Muscle layer of duodenum (tissue), 2 donors: ENCODE measurements at regions not wholly inside any gene's neighbourhood (a gene's known extent, or its start where the extent isn't known, plus 50 kb on each side); places are given as distances from the start of the nearest gene placed in this dataset.

Experiments used
- H3K27ac ChIP-seq: one replicate; pipeline ENCODE4 v1.7.0; 2013; ENCODE audit warnings: mild to moderate bottlenecking, low read length
- H3K27me3 ChIP-seq: one replicate; pipeline ENCODE4 v1.7.0; 2013; ENCODE audit warnings: low read depth, mild to moderate bottlenecking, control low read depth, low read length
- H3K36me3 ChIP-seq, 2 donors: one replicate each; pipeline ENCODE4 v1.7.0; 2013; ENCODE audit warnings: low read length in 2 of 2, control low read depth in 1 of 2, mild to moderate bottlenecking in 1 of 2; ENCODE audit not compliant: insufficient read depth in 2 of 2, control insufficient read depth in 1 of 2
- H3K4me1 ChIP-seq, 2 donors: one replicate each; pipeline ENCODE4 v1.7.0; 2013; ENCODE audit warnings: low read length in 2 of 2, mild to moderate bottlenecking in 2 of 2, control low read depth in 1 of 2, moderate library complexity in 1 of 2; ENCODE audit not compliant: insufficient read depth in 2 of 2, control insufficient read depth in 1 of 2
- H3K4me3 ChIP-seq, 2 donors: one replicate each; pipeline ENCODE4 v1.7.0; 2013; ENCODE audit warnings: low read length in 2 of 2, low read depth in 1 of 2, mild to moderate bottlenecking in 1 of 2
- H3K9me3 ChIP-seq, 2 donors: one replicate each; pipeline ENCODE4 v1.7.0; 2013; ENCODE audit warnings: low read length in 2 of 2, control low read depth in 1 of 2, mild to moderate bottlenecking in 1 of 2; ENCODE audit not compliant: control insufficient read depth in 1 of 2
- donor health status: healthy.

GRCh38 chr2:200013906-200014305 lies 58.5 kb downstream of the MAIP1 start:
- Histone ChIP-seq H3K27me3 (no peaks in the 10 kb centered on the region), H3K4me3 (no peak overlapping the region), H3K9me3 (no peaks in the 10 kb centered on the region)

GRCh38 chr2:200021449-200022114 lies 66.2 kb downstream of the MAIP1 start:
- Histone ChIP-seq H3K36me3 (no peaks in the 10 kb centered on the region), H3K4me1 (no peaks in the 10 kb centered on the region), H3K9me3 (no peaks in the 10 kb centered on the region), H3K27me3 (no peaks in the 10 kb centered on the region), H3K27ac (no peak overlapping the region), H3K4me3 (no peak overlapping the region)

More at GRCh38 chr2:200013906-200014305, 58.5 kb downstream of the MAIP1 start:
- no peaks in the 10 kb centered on the region for H3K36me3 ChIP-seq
- no peaks in the 10 kb centered on the region for H3K4me1 ChIP-seq
- H3K27ac ChIP-seq = no peak overlapping the region

- no peaks in the 10 kb centered on the region for H3K36me3 ChIP-seq
- H3K4me1 ChIP-seq = no peaks in the 10 kb centered on the region
- no peak overlapping the region for H3K4me3 ChIP-seq
- no peaks in the 10 kb centered on the region for H3K9me3 ChIP-seq
- H3K27ac ChIP-seq = no peak overlapping the region
- H3K27me3 ChIP-seq = no peaks in the 10 kb centered on the region
Measured at GRCh38 chr2:200022511-200022910, 67.1 kb downstream of the MAIP1 start.

- Histone ChIP-seq H3K36me3 (no peaks in the 10 kb centered on the region), H3K4me1 (no peaks in the 10 kb centered on the region), H3K27me3 (no peaks in the 10 kb centered on the region), H3K27ac (no peak overlapping the region), H3K4me3 (no peak overlapping the region), H3K9me3 (no peaks in the 10 kb centered on the region)
Measured at GRCh38 chr2:200023570-200023969, 68.2 kb downstream of the MAIP1 start.

- Histone ChIP-seq H3K27ac (no peak overlapping the region), H3K9me3 (no peaks in the 10 kb centered on the region), H3K27me3 (no peaks in the 10 kb centered on the region), H3K36me3 (no peaks in the 10 kb centered on the region), H3K4me1 (peaks cover 0 to 4% of the 10 kb centered on the region in 2 donors), H3K4me3 (no peak overlapping the region)
Measured at GRCh38 chr2:200025717-200026116, 70.3 kb downstream of the MAIP1 start.

- no peak overlapping the region for H3K27ac ChIP-seq
- H3K4me1 ChIP-seq = peaks cover 0 to 4% of the 10 kb centered on the region in 2 donors
Measured at GRCh38 chr2:200026332-200027230, 71.2 kb downstream of the MAIP1 start.

GRCh38 chr2:200028998-200029397 lies 73.6 kb downstream of the MAIP1 start:
- H3K4me3 ChIP-seq = no peak overlapping the region
- no peaks in the 10 kb centered on the region for H3K9me3 ChIP-seq
- no peak overlapping the region for H3K27ac ChIP-seq

More at GRCh38 chr2:200026332-200027230, 71.2 kb downstream of the MAIP1 start:
- no peak overlapping the region for H3K4me3 ChIP-seq
- no peaks in the 10 kb centered on the region for H3K9me3 ChIP-seq
- no peaks in the 10 kb centered on the region for H3K27me3 ChIP-seq
- H3K36me3 ChIP-seq = no peaks in the 10 kb centered on the region

GRCh38 chr2:200032895-200033294 lies 77.5 kb downstream of the MAIP1 start:
- no peak overlapping the region for H3K4me3 ChIP-seq
- peaks cover 0 to 4% of the 10 kb centered on the region in 2 donors for H3K4me1 ChIP-seq
- H3K27me3 ChIP-seq = no peaks in the 10 kb centered on the region

More at GRCh38 chr2:200028998-200029397, 73.6 kb downstream of the MAIP1 start:
- no peaks in the 10 kb centered on the region for H3K36me3 ChIP-seq
- no peaks in the 10 kb centered on the region for H3K27me3 ChIP-seq
- peaks cover 0 to 4% of the 10 kb centered on the region in 2 donors for H3K4me1 ChIP-seq

GRCh38 chr2:200033929-200034328 lies 78.5 kb downstream of the MAIP1 start:
- Histone ChIP-seq H3K36me3 (no peaks in the 10 kb centered on the region), H3K27ac (no peak overlapping the region), H3K4me3 (no peak overlapping the region), H3K4me1 (peaks cover 0 to 4% of the 10 kb centered on the region in 2 donors), H3K9me3 (no peaks in the 10 kb centered on the region), H3K27me3 (no peaks in the 10 kb centered on the region)

More at GRCh38 chr2:200032895-200033294, 77.5 kb downstream of the MAIP1 start:
- Histone ChIP-seq H3K36me3 (no peaks in the 10 kb centered on the region), H3K9me3 (no peaks in the 10 kb centered on the region), H3K27ac (no peak overlapping the region)

- no peak overlapping the region for H3K4me3 ChIP-seq
- no peak overlapping the region for H3K27ac ChIP-seq
- no peaks in the 10 kb centered on the region for H3K36me3 ChIP-seq
- peaks cover 0 to 4% of the 10 kb centered on the region in 2 donors for H3K4me1 ChIP-seq
- no peaks in the 10 kb centered on the region for H3K27me3 ChIP-seq
- no peaks in the 10 kb centered on the region for H3K9me3 ChIP-seq
Measured at GRCh38 chr2:200034816-200035215, 79.4 kb downstream of the MAIP1 start.
